Upper lobe of left lung (tissue), 6 donors: ENCODE measurements at regions not wholly inside any gene's neighbourhood (a gene's known extent, or its start where the extent isn't known, plus 50 kb on each side); places are given as distances from the start of the nearest gene placed in this dataset.

Experiments used
- ATAC-seq, 2 donors: fragments of 200-7000 bp; cut with Tn5 transposase; one replicate each; pipeline ENCODE4 v1.9.1; 2022; ENCODE audit warnings: mild to moderate bottlenecking in 2 of 2, moderate library complexity in 2 of 2; ENCODE audit not compliant: low FRiP score in 2 of 2
- DNase-seq, 2 donors: peaks; one replicate each; pipeline ENCODE4 v3.0.0-alpha.2; 2019 to 2020
- H3K27ac ChIP-seq, 4 donors: fragments of 200-600 bp; sonication (generic); one replicate each; pipeline ENCODE4 v1.5.1; 2016 to 2019
- H3K27me3 ChIP-seq, 4 donors: fragments of 200-600 bp; sonication (generic); one replicate each; pipeline ENCODE4 v1.5.1; 2017 to 2019
- H3K36me3 ChIP-seq, 4 donors: fragments of 200-600 bp; sonication (generic); one replicate each; pipeline ENCODE4 v1.5.1; 2016 to 2019
- H3K4me1 ChIP-seq, 4 donors: fragments of 200-600 bp; sonication (generic); one replicate each; pipeline ENCODE4 v1.5.1; 2018 to 2019
- H3K4me3 ChIP-seq, 4 donors: fragments of 200-600 bp; sonication (generic); one replicate each; pipeline ENCODE4 v1.5.1; 2017 to 2019; ENCODE audit warnings: mild to moderate bottlenecking in 2 of 4, moderate library complexity in 1 of 4
- H3K9me3 ChIP-seq, 4 donors: fragments of 200-600 bp; sonication (generic); one replicate each; pipeline ENCODE4 v1.5.1; 2018 to 2019
- CTCF ChIP-seq, 6 experiments: fragments of 450-650 bp in 4 of 6; fragments of 200-600 bp in 2 of 6; sonication (generic) in 2 of 6; IDR thresholded peaks; one replicate each; pipeline ENCODE4 v1.5.1; 2016 to 2019; ENCODE audit warnings: antibody characterized with exemption in 6 of 6
- EP300 ChIP-seq, 4 donors: sonication (generic); formaldehyde crosslinking; IDR thresholded peaks; one replicate each; pipeline ENCODE4 v1.5.1; 2017; ENCODE audit warnings: antibody characterized with exemption in 4 of 4, control low read depth in 2 of 4
- POLR2A ChIP-seq, 4 donors: fragments of 450-650 bp; IDR thresholded peaks; one replicate each; pipeline ENCODE4 v1.5.1; 2016 to 2017; ENCODE audit warnings: antibody characterized with exemption in 4 of 4, mild to moderate bottlenecking in 2 of 4
- POLR2AphosphoS5 ChIP-seq, 2 donors: sonication (generic); formaldehyde crosslinking; IDR thresholded peaks; one replicate each; pipeline ENCODE4 v1.5.1; 2017; ENCODE audit warnings: antibody characterized with exemption in 2 of 2
- WGBS, 2 donors: methylation state at CpG; one replicate each; pipeline ENCODE4 v1.1.5; 2017 to 2018; 5-methylcytosine and 5-hydroxymethylcytosine counted together
- donor health status: DM: no; HTN: no; CAD: no; lungs with moderate emphysema.
- donor health status: DM: no; HTN: yes; CAD: no; lungs with severe emphysema.

GRCh38 chr6:99811636-99812035, 182.4 kb downstream of the MCHR2 start:
- ATAC-seq: no peak
- Histone ChIP-seq H3K4me3 (no peak overlapping the region), H3K4me1 (no peaks in the 10 kb centered on the region), H3K27ac (no peak overlapping the region), H3K36me3 (no peaks in the 10 kb centered on the region), H3K27me3 (no peaks in the 10 kb centered on the region), H3K9me3 (no peaks in the 10 kb centered on the region)
- DNase-seq: no peak
- WGBS, 2 donors: 45 to 60% methylated on average over 1 of the region's 1 CpG
- TF ChIP-seq POLR2A (IDR thresholded peaks at IDR 0.05): no peak

- no peak for ATAC-seq
- Histone ChIP-seq H3K9me3 (no peaks in the 10 kb centered on the region), H3K4me3 (no peak overlapping the region), H3K4me1 (no peaks in the 10 kb centered on the region), H3K27ac (no peak overlapping the region), H3K36me3 (no peaks in the 10 kb centered on the region), H3K27me3 (no peaks in the 10 kb centered on the region)
- 0 to 24% methylated on average over 1 of the region's 1 CpG for WGBS, 2 donors
- TF ChIP-seq EP300 (IDR thresholded peaks at IDR 0.05) (no peak), POLR2AphosphoS5 (IDR thresholded peaks at IDR 0.05) (no peak), POLR2A (IDR thresholded peaks at IDR 0.05) (no peak), CTCF (IDR thresholded peaks at IDR 0.05) (no peak)
- DNase-seq: no peak
Observed at GRCh38 chr6:99813565-99813964, 180.5 kb downstream of the MCHR2 start.

GRCh38 chr6:99814230-99814928, 179.6 kb downstream of the MCHR2 start:
- TF ChIP-seq POLR2A (IDR thresholded peaks at IDR 0.05): no peak
- H3K36me3 ChIP-seq: no peaks in the 10 kb centered on the region
- ATAC-seq: no peak
- H3K9me3 ChIP-seq: no peaks in the 10 kb centered on the region
- H3K27ac ChIP-seq: no peak overlapping the region
- no peaks in the 10 kb centered on the region for H3K4me1 ChIP-seq
- DNase-seq: no peak
- H3K4me3 ChIP-seq: no peak overlapping the region
- H3K27me3 ChIP-seq: no peaks in the 10 kb centered on the region
- 68 to 74% methylated on average over 6 of the region's 6 CpGs for WGBS, 2 donors

GRCh38 chr6:99816795-99817194, 177.2 kb downstream of the MCHR2 start:
- H3K27ac ChIP-seq: no peak overlapping the region
- no peaks in the 10 kb centered on the region for H3K9me3 ChIP-seq
- no peak overlapping the region for H3K4me3 ChIP-seq
- no peaks in the 10 kb centered on the region for H3K27me3 ChIP-seq
- no peak for DNase-seq
- TF ChIP-seq EP300 (IDR thresholded peaks at IDR 0.05) (no peak), CTCF (IDR thresholded peaks at IDR 0.05) (no peak), POLR2A (IDR thresholded peaks at IDR 0.05) (no peak), POLR2AphosphoS5 (IDR thresholded peaks at IDR 0.05) (no peak)
- H3K4me1 ChIP-seq: no peaks in the 10 kb centered on the region
- WGBS, 2 donors: 75 to 83% methylated on average over 5 of the region's 5 CpGs
- no peaks in the 10 kb centered on the region for H3K36me3 ChIP-seq
- ATAC-seq: no peak

- ATAC-seq: no peak
Observed at GRCh38 chr6:99818161-99818560, 175.9 kb downstream of the MCHR2 start.

More at GRCh38 chr6:99818161-99818560, 175.9 kb downstream of the MCHR2 start:
- WGBS, 2 donors: 60 to 72% methylated on average over 2 of the region's 2 CpGs
- H3K27ac ChIP-seq: no peak overlapping the region
- no peaks in the 10 kb centered on the region for H3K36me3 ChIP-seq
- H3K4me1 ChIP-seq: no peaks in the 10 kb centered on the region
- DNase-seq: no peak
- no peaks in the 10 kb centered on the region for H3K27me3 ChIP-seq
- H3K4me3 ChIP-seq: no peak overlapping the region
- TF ChIP-seq EP300 (IDR thresholded peaks at IDR 0.05) (no peak), CTCF (IDR thresholded peaks at IDR 0.05) (no peak), POLR2A (IDR thresholded peaks at IDR 0.05) (no peak), POLR2AphosphoS5 (IDR thresholded peaks at IDR 0.05) (no peak)
- no peaks in the 10 kb centered on the region for H3K9me3 ChIP-seq
